Thyroid gland (tissue), 4 donors: ENCODE measurements at regions not wholly inside any gene's neighbourhood (a gene's known extent, or its start where the extent isn't known, plus 50 kb on each side); places are given as distances from the start of the nearest gene placed in this dataset.
"Not testable (repeated sequence)": the region's sequence is repeated elsewhere in the genome, so short reads cannot be mapped to it uniquely, and the experiment has no call there.

Experiments
- CTCF ChIP-seq, 6 experiments: fragments of 200-600 bp in 3 of 6; fragments of 450-650 bp in 3 of 6; sonication (generic) in 3 of 6; IDR thresholded peaks; one replicate each; pipeline ENCODE4 v1.5.1; 2016 to 2019; ENCODE audit warnings: antibody characterized with exemption in 6 of 6, mild to moderate bottlenecking in 2 of 6, inconsistent platforms in 1 of 6, moderate library complexity in 1 of 6
- POLR2A ChIP-seq, 2 donors: fragments of 450-650 bp; IDR thresholded peaks; one replicate each; pipeline ENCODE4 v1.6.1; 2017; ENCODE audit warnings: antibody characterized with exemption in 2 of 2, mild to moderate bottlenecking in 2 of 2, moderate library complexity in 1 of 2

DNA sequence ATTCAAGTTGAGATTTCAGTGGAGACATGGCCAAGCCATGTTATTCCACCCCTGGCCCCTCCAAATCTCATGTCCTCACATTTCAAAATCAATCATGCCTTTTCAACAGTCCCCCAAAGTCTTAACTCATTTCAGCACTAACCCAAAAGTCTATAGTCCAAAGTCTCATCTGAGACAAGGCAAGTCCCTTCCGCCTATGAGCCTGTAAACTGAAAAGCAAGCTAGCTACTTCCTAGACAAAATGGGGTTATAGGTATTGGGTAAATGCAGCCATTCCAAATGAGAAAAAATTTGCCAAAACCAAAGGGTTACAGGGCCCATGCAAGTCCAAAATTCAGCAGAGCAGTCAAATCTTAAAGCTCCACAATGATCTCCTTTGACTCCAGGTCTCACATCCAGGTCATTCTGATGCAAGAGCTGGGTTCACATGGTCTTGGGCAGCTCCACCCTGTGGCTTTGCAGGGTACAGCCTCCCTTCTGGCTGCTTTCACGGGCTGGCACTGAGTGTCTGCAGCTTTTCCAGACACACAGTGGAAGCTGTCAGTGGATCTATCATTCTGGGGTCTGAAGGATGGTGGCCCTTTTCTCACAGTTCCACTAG lies 95.7 kb downstream of the MTNR1B start:
- not testable (repeated sequence) for TF ChIP-seq CTCF, POLR2A (IDR thresholded peaks at IDR 0.05)
